ENCODE measurements at regions not wholly inside any gene's neighbourhood (a gene's known extent, or its start where the extent isn't known, plus 50 kb on each side); places are given as distances from the start of the nearest gene placed in this dataset.
A peak's percentile ranks its signal among the peaks of the same experiment; 100 is the strongest.

DNA sequence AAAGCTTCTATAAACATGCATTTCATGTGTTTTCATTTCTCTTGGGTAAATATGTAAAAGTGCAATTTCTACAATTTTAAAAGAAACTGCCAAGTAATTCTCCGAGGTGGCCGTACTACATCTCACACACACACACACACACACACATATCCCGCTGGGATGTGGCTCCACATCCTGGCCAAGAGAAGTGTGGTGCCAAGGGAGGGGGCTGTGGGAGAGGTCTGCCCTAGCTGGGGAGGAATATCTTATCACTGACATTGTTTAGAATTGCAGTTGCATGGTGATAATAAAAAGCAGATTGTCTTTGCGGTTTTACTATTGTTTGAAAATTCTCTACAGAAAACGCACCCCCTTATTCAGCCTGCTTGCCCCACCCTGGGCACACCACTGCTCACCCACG lies 558.4 kb downstream of the BNC2 start:
- no peak for DNase-seq (ENCODE audit: low read depth)

- DNase-seq (ENCODE audit: low read depth) = no peak
These were observed 557.4 kb downstream of the BNC2 start for GRCh38 chr9:16312962-16313546.

- DNase-seq (ENCODE audit: low read depth) = no peak
These were observed 556.0 kb downstream of the BNC2 start for GRCh38 chr9:16314476-16314875.

GRCh38 chr9:16315720-16316119 lies 554.8 kb downstream of the BNC2 start:
- DNase-seq (ENCODE audit: low read depth) = no peak

DNA sequence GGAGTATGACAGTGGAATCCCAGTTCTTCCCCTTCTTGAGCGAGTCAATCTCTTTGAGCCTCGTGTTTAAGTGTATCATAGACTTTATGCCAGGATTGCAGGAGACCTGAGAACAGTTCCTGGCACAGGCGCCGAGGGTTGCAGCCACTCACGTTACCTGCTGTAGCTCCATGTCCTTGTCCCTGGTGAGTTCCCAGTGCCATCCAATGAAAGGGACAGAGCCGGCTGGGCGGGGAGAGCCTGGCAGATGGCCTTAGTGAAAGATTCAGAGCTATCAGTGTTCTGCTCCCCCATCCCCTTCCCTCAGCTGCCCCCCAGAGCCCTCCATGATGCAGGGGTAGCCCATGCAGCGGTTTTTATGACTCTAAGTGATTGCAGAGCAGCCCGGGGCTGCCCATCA lies 554.0 kb downstream of the BNC2 start:
- no peak for DNase-seq (ENCODE audit: low read depth)

DNA sequence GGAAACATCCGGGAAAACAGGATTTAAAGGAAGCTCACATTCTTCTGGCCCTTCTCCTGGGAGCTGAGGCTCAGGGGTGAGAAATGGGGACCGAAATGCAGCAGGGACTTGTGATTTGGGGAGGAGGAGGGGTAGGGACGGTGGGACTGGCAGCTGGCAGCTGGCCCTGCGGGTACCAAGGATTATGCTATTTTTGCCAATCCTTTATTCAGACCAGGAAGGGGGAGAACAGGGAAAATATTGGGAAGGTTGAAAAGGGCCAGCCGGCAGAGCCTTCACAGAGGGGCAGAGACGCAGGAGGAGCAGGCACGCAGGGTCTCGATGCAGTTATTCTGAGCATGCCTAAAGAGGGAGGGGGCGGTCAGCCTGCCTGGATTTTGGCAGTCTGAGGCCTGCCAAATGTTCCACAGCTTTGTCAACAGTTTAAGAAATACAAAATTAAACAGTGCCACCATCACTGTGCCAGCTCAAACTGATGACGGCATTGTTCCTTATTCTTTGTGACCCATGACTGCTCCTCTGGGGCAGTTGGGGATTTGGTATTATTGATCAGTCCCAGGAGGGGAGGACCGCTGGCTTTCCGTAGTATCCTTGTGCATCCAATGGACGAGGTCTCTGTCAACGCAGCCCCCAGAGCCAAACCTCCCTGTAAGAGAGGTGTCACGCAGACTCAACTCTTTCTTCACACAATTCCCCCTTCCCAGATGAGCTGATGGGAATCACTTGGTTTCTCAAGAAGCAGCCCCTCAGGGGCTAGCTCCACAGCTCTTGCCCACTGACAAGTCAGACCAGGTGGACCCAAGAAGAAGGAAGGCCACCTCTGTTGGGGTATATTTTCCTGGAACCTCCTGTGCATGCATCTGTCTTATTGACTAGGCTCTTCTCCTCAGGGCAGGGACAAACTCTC lies 553.3 kb downstream of the BNC2 start:
- DNase-seq (ENCODE audit: low read depth) = no peak

GRCh38 chr9:16318516-16319060 lies 551.9 kb downstream of the BNC2 start:
- no peak for DNase-seq (ENCODE audit: low read depth)

DNA sequence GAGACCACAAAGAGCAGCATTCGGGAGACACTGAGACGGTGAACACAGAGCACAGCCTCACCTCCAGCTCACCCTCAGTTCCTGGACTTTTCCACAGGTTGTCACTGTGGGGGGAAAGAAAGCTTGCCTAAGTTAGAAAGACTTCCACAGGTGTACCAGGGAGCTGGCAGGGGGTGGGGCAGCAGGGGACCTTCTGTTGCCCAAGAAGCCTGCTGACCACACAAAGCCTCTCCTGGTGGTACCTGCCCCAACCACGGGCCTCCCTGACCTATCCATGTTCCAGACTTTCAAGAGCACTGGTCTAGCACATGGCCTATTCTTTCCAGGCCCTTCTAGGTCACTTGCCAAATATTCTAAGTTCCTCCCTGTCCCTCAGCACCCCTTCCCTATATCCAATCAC lies 550.8 kb downstream of the BNC2 start:
- DNase-seq (ENCODE audit: low read depth) = no peak

- no peak for DNase-seq (ENCODE audit: low read depth)
These were observed 550.0 kb downstream of the BNC2 start for GRCh38 chr9:16320338-16320902.

GRCh38 chr9:16321461-16322119 lies 548.9 kb downstream of the BNC2 start:
- DNase-seq (ENCODE audit: low read depth) = no peak

DNA sequence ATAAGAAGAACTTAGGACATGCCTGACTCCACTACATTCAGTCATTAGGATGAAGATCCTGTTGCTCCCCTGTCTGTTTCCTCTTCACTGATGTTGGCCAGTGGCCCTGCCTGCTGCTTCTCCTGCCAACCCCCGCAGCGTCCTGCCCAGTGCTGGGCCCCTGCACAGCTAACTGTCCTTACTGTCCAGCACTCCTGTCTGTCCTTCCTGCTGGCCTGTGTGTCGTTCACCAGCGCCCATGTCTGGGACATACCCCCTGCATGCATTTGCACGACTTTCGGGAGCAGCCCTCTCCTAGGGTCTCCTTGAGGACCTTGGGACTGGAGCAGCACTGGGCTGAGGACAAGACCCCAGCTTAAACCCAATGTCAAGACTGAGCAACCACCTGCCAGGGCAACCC lies 547.6 kb downstream of the BNC2 start:
- DNase-seq (ENCODE audit: low read depth) = no peak

DNA sequence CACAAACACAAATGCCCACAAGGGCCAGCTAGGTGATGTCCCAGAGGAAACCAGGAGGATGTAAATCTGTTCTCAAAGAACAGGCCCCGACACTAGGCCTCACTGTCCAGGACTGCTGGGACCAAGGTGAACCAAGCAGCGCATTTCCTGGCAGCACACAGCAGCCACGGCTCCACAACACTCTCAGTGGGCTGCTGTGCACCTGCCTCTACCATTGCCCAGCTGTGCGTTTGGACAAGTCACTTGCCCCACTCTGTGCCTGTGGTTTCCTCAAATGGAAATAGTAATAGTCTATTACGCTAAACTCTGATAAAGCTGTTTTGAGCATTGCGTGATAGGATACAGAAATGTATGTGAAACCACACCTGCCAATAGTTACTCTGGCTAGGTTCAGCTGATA lies 544.5 kb downstream of the BNC2 start:
- DNase-seq (ENCODE audit: low read depth) = no peak

DNA sequence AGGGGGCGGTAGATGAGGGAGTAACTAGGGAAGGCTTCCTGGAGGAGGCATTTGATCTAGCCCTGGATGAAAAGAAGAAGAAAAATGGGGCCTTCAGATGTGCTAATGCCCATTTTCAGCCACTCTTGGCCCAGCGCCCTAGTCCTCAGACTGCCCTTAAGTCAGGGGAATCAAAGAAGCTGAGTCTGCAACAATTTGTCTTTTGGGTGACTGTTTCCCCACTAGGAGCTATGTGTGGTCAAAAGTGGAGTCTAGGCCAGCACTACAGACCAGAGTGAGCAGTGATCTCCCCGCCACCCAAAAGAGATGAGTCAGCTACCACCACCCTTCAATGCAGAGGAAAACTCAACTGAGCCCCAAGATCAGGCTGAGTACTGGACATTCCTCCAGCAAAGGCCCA lies 542.1 kb downstream of the BNC2 start:
- DNase-seq (ENCODE audit: low read depth) = no peak

- no peak for DNase-seq (ENCODE audit: low read depth)
These were observed 540.8 kb downstream of the BNC2 start for GRCh38 chr9:16329671-16330113.

GRCh38 chr9:16331031-16331430 lies 539.4 kb downstream of the BNC2 start:
- DNase-seq (ENCODE audit: low read depth) = no peak

- no peak for DNase-seq (ENCODE audit: low read depth)
These were observed 538.9 kb downstream of the BNC2 start for GRCh38 chr9:16331527-16331926.

DNA sequence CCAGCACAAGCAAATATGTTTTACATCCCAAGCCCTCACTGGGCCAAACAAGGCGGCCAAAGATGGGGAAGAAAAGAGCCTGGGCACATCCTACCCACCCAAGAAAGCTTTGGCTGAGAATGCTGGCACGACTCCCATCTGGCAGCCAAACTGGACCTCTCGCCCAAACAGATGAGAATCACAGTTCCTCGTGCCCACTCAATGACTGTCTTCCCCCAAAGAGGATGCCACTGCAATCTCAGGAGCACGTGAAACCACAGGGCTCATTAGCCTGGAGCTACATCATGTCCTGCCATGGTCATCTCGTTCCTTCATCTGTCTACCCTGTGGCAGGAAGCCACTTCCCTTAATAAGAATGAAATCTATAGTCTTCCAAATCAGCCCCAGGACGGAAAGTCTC lies 536.8 kb downstream of the BNC2 start:
- no peak for DNase-seq (ENCODE audit: low read depth)

DNA sequence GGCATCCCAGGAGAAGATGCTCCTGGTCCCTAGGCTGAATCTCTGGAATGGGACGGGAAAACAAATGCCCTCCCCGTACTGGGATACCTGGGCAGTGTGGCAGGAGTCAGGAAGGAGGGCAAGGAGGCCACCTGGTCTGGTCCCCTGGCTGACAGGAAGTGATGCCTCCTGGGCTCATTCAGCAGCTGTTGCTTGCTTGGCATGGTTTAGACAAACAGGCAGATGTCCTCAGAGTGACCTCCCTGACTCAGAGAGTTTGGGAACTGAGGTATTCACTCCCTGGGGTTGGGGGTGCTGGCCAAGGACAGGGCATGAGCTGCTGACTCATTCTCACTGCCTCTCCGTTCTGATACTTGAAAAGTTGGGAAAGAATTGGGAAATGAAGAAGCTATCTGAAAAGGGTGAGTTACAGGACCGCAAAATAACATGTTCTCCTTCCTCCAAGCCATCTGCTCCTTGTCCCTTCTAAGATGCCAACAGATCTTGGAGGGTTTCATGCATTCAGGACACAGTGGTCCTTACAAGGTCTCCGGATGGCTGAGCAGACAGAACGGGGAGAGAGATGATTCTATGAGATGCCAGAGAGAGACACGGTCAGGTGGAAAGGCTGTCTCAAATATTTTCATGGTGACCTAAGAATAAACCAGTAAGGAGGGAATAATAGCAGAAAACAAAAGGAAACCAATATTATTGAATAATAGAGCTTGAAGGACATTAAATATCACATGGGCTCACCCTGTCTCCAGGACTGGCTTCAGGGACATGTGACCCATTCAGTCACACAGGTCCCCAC lies 534.5 kb downstream of the BNC2 start:
- peak; percentile 97 for DNase-seq (ENCODE audit: low read depth)

GRCh38 chr9:16336833-16337232 lies 533.6 kb downstream of the BNC2 start:
- no peak for DNase-seq (ENCODE audit: low read depth)

DNA sequence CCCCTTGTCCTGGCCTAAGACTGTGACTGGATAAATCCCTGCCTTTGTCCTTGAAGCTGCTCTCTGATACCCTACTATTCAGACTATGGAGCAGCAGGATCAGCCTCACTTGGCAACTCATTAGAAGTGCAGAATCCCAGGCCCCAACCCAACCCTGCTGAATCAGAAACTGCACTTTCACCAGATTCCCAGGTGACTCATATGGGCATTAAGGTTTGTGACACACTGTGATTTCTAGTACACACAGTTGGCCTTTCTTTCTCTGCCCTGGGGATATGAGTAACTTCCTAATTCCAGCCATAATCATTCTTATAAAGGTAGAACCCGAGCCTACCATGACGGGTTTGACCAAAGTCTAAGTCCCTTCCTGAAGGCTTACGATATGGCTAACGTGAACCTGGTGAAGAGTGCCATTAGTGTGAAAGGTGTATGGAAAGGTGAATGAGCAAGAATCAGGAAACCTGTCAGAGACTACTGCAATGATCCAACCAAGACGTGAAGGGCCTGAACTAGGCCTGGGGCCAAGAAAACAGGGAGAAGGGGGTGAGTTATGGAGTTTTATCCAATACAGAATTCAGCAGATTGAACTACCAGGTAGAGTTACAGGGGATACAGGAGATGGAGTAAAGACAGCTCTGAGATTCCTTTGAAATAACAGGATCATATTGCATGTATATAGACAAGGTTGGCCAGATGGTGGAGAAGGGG lies 533.0 kb downstream of the BNC2 start:
- peak; percentile 78 for DNase-seq (ENCODE audit: low read depth)

DNA sequence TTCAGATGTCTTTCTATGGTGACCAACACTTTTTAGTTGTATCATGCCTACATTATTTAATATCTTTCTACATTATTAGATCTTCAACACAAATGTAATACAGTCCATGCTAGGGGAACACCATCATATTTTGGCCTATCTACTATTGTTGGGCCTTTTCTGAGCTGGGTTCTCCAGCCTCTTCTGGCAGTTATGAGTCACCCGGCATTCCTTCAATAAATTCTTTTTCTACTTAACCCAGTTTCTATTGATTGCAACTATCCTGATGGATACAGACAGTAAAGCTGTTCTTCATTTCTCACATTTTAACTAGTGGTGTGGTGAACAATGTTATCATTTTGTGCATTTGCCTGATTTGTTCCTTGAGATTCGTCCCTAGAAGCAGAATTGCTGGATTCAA lies 529.3 kb downstream of the BNC2 start:
- DNase-seq (ENCODE audit: low read depth) = peak; percentile 25

All from HS-5 (cell line).